ENCODE measurements at regions not wholly inside any gene's neighbourhood (a gene's known extent, or its start where the extent isn't known, plus 50 kb on each side); places are given as distances from the start of the nearest gene placed in this dataset.

DNA sequence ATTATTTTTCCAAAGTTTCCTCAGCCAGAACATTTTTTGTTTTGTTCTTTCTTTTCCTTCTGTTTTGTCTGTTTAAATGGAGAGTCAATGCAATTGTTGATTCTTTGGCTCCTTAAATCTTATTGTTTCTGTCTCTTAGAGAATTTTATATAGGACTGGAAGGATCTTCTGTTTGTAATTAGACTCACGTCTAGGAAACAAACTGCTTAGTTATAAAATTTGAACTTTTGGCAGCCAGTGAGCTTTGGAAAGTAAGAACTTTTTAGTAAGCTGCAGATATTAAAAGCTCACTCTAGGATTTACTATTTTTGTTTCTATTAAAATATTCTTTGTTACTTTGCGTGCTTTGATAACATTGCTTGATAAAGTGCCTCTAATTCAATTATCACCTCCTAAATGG, 109.8 kb upstream of the HNRNPU start:
- TF ChIP-seq, protein P1, sequence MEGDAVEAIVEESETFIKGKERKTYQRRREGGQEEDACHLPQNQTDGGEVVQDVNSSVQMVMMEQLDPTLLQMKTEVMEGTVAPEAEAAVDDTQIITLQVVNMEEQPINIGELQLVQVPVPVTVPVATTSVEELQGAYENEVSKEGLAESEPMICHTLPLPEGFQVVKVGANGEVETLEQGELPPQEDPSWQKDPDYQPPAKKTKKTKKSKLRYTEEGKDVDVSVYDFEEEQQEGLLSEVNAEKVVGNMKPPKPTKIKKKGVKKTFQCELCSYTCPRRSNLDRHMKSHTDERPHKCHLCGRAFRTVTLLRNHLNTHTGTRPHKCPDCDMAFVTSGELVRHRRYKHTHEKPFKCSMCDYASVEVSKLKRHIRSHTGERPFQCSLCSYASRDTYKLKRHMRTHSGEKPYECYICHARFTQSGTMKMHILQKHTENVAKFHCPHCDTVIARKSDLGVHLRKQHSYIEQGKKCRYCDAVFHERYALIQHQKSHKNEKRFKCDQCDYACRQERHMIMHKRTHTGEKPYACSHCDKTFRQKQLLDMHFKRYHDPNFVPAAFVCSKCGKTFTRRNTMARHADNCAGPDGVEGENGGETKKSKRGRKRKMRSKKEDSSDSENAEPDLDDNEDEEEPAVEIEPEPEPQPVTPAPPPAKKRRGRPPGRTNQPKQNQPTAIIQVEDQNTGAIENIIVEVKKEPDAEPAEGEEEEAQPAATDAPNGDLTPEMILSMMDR (IDR thresholded peaks at IDR 0.05; ENCODE audit: borderline replicate concordance, extremely low read depth, low read length, poor library complexity, severe bottlenecking) = no peak
- no peak for TF ChIP-seq EZH2 (IDR thresholded peaks at IDR 0.05; ENCODE audit: borderline replicate concordance, low read depth, low read length, severe bottlenecking)
